ENCODE measurements at regions not wholly inside any gene's neighbourhood (a gene's known extent, or its start where the extent isn't known, plus 50 kb on each side); places are given as distances from the start of the nearest gene placed in this dataset.

DNA sequence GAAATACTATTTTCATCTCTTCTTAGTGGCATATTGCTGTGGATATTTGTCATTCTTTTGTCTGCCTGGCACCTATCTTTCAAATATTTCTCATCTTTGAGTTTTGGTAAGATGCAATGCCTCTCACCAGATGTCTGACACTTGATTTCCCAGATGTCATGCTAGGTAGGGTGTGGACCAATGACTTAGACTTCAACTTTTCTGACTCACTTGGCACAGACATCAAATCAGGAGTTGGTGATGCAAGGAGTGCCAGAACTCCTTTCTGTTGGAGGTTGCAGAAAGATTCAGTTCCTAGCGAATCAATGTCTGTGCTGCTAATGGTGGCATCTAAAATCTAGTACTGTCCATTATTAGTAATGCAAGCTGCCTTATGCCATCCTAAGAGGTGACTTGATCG lies 216.9 kb upstream of the FERD3L start:
- Histone ChIP-seq H3K9me2 (no peaks in the 10 kb centered on the region), H3K9me3 (no peaks in the 10 kb centered on the region), H3K4me3 (ENCODE audit: low read depth in 2 of 2, low read length in 1 of 2) (no peak overlapping the region), H3K36me3 (replicated peaks in 1 of 2; ENCODE audit: control insufficient read depth in 1 of 2, insufficient read depth in 2 of 2, low read length in 1 of 2) (no peaks in the 10 kb centered on the region), H2AFZ (ENCODE audit: low read depth) (no peak overlapping the region), H3K27me3 (ENCODE audit: insufficient read depth) (peaks cover 8% of the 10 kb centered on the region; the same call in 1 of the 2 replicates), H3K9ac (no peak overlapping the region), H3K27ac (ENCODE audit: low read depth in 2 of 2, low read length in 1 of 2) (no peak overlapping the region), H3K4me2 (no peak overlapping the region), H3K79me2 (ENCODE audit: insufficient read depth) (no peaks in the 10 kb centered on the region), H4K20me1 (ENCODE audit: insufficient read depth) (no peaks in the 10 kb centered on the region), H3F3A (replicated peaks; ENCODE audit: insufficient read depth) (no peaks in the 10 kb centered on the region), H3K4me1 (ENCODE audit: control insufficient read depth in 1 of 2, insufficient read depth in 2 of 2, low read depth in 1 of 2, low read length in 1 of 2) (no peaks in the 10 kb centered on the region)
- CTCF ChIA-PET: no interaction called here
- no peak for DNase-seq
- no peak for TF ChIP-seq MAX (IDR thresholded peaks at IDR 0.05; ENCODE audit: low read depth)
- no peak for TF ChIP-seq SIN3A (IDR thresholded peaks at IDR 0.05; ENCODE audit: borderline replicate concordance, low read depth, low read length)
- no peak for TF ChIP-seq TEAD4 (IDR thresholded peaks at IDR 0.05; ENCODE audit: borderline replicate concordance, insufficient read depth)
- TF ChIP-seq POLR2AphosphoS5 (IDR thresholded peaks at IDR 0.05; ENCODE audit: low read depth, low read length): no peak
- TF ChIP-seq SMC3 (IDR thresholded peaks at IDR 0.05; ENCODE audit: low read depth, low read length): no peak
- no peak for TF ChIP-seq USF1 (IDR thresholded peaks at IDR 0.05; ENCODE audit: borderline replicate concordance, low read depth)
- no peak for TF ChIP-seq TCF12 (IDR thresholded peaks at IDR 0.05)
- WGBS (ENCODE audit: low lambda C conversion rate): 5% methylated on average over 2 of the region's 2 CpGs
- POLR2A ChIA-PET: no interaction called here

- no peaks in the 10 kb centered on the region for H3K9me3 ChIP-seq
- H3K4me1 ChIP-seq (ENCODE audit: control insufficient read depth in 1 of 2, insufficient read depth in 2 of 2, low read depth in 1 of 2, low read length in 1 of 2): no peaks in the 10 kb centered on the region
- no peak for DNase-seq
- no peak overlapping the region for H3K27ac ChIP-seq (ENCODE audit: low read depth in 2 of 2, low read length in 1 of 2)
- ChIA-PET POLR2A (no interaction called here), CTCF (interaction anchor here (0.6 kb wide), 1 partner anchor 231 kb away, joined by 3 read pairs; no protein-coding TSS in a partner anchor)
- no peaks in the 10 kb centered on the region for H3F3A ChIP-seq (replicated peaks; ENCODE audit: insufficient read depth)
- no peaks in the 10 kb centered on the region for H3K36me3 ChIP-seq (replicated peaks in 1 of 2; ENCODE audit: control insufficient read depth in 1 of 2, insufficient read depth in 2 of 2, low read length in 1 of 2)
- no peak overlapping the region for H3K4me2 ChIP-seq
- H3K79me2 ChIP-seq (ENCODE audit: insufficient read depth): no peaks in the 10 kb centered on the region
- no peak overlapping the region for H3K9ac ChIP-seq
- H4K20me1 ChIP-seq (ENCODE audit: insufficient read depth): no peaks in the 10 kb centered on the region
- H3K27me3 ChIP-seq (ENCODE audit: insufficient read depth): no peaks in the 10 kb centered on the region
- no peaks in the 10 kb centered on the region for H3K9me2 ChIP-seq
- WGBS (ENCODE audit: low lambda C conversion rate): 6% methylated on average over 2 of the region's 2 CpGs
- no peak overlapping the region for H3K4me3 ChIP-seq (ENCODE audit: low read depth in 2 of 2, low read length in 1 of 2)
- no peak overlapping the region for H2AFZ ChIP-seq (ENCODE audit: low read depth)
- TF ChIP-seq, protein P1, sequence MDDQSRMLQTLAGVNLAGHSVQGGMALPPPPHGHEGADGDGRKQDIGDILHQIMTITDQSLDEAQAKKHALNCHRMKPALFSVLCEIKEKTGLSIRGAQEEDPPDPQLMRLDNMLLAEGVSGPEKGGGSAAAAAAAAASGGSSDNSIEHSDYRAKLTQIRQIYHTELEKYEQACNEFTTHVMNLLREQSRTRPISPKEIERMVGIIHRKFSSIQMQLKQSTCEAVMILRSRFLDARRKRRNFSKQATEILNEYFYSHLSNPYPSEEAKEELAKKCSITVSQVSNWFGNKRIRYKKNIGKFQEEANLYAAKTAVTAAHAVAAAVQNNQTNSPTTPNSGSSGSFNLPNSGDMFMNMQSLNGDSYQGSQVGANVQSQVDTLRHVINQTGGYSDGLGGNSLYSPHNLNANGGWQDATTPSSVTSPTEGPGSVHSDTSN (IDR thresholded peaks at IDR 0.05): no peak
- TF ChIP-seq NFIC (IDR thresholded peaks at IDR 0.05; ENCODE audit: borderline replicate concordance) (no peak), USF2 (IDR thresholded peaks at IDR 0.05; ENCODE audit: borderline replicate concordance, low read depth, low read length) (no peak), EP300 (IDR thresholded peaks at IDR 0.05; ENCODE audit: borderline replicate concordance in 1 of 2, low read depth in 1 of 2, low read length in 1 of 2) (no peak), MAX (IDR thresholded peaks at IDR 0.05; ENCODE audit: low read depth) (no peak), MXI1 (IDR thresholded peaks at IDR 0.05; ENCODE audit: low read depth, low read length) (no peak), GATA2 (CRISPR knock-in tag; IDR thresholded peaks at IDR 0.05) (no peak), RCOR1 (IDR thresholded peaks at IDR 0.05; ENCODE audit: low read length) (no peak), POLR2AphosphoS5 (IDR thresholded peaks at IDR 0.05; ENCODE audit: low read depth, low read length) (no peak), RAD21 (IDR thresholded peaks at IDR 0.05; ENCODE audit: low read length) (no peak), TCF12 (IDR thresholded peaks at IDR 0.05) (no peak), EZH2phosphoT487 (IDR thresholded peaks at IDR 0.05; ENCODE audit: borderline replicate concordance, low read depth) (no peak), RFX5 (IDR thresholded peaks at IDR 0.05; ENCODE audit: low read length) (no peak), IRF3 (IDR thresholded peaks at IDR 0.05; ENCODE audit: low read depth, low read length) (no peak), ZBTB33 (IDR thresholded peaks at IDR 0.05; ENCODE audit: borderline replicate concordance, low read depth) (no peak), YY1 (IDR thresholded peaks at IDR 0.05; ENCODE audit: low read depth) (no peak), FOXM1 (IDR thresholded peaks at IDR 0.05; ENCODE audit: low read depth) (no peak), MEF2A (IDR thresholded peaks at IDR 0.05; ENCODE audit: borderline replicate concordance, low read depth) (no peak), FOSL2 (IDR thresholded peaks at IDR 0.05; ENCODE audit: borderline replicate concordance, low read depth) (no peak), JUND (IDR thresholded peaks at IDR 0.05) (no peak)
Observed at GRCh38 chr7:19353180-19353579, 208.0 kb upstream of the FERD3L start.
